Stimulated activated CD4-positive, alpha-beta T cell treated with anti-CD3 and anti-CD28 coated beads, Interleukin-12 subunit alpha, Interleukin-12 subunit beta, amount 100 ng/mL, for 48 hours (primary cell): ENCODE measurements at regions not wholly inside any gene's neighbourhood (a gene's known extent, or its start where the extent isn't known, plus 50 kb on each side); places are given as distances from the start of the nearest gene placed in this dataset.
"Not testable (repeated sequence)": the region's sequence is repeated elsewhere in the genome, so short reads cannot be mapped to it uniquely, and the experiment has no call there.

Experiments
- DNase-seq, 3 donors: peaks; one replicate each; pipeline ENCODE4 v3.0.0-alpha.2; 2020; ENCODE audit warnings: low read depth in 2 of 3, low spot score in 1 of 3

GRCh38 chr11:96778272-96778671 lies 388.5 kb downstream of the JRKL start:
- no peak for DNase-seq

GRCh38 chr11:96779030-96779429 lies 389.2 kb downstream of the JRKL start:
- no peak for DNase-seq

- DNase-seq, result no peak
Observed at GRCh38 chr11:96781082-96781481, 391.3 kb downstream of the JRKL start.

- DNase-seq, result no peak
Observed at GRCh38 chr11:96782632-96783031, 392.8 kb downstream of the JRKL start.

- no peak for DNase-seq
Observed at GRCh38 chr11:96783311-96783710, 393.5 kb downstream of the JRKL start.

- no peak for DNase-seq
Observed at GRCh38 chr11:96785073-96785472, 395.3 kb downstream of the JRKL start.

- no peak for DNase-seq
Observed at GRCh38 chr11:96794152-96794551, 404.3 kb downstream of the JRKL start.

GRCh38 chr11:96798445-96798844 lies 408.6 kb downstream of the JRKL start:
- DNase-seq, result no peak

GRCh38 chr11:96815236-96815635 lies 425.4 kb downstream of the JRKL start:
- no peak for DNase-seq

GRCh38 chr11:96817482-96818399 lies 427.9 kb downstream of the JRKL start:
- DNase-seq, result no peak

GRCh38 chr11:96827164-96827563 lies 437.4 kb downstream of the JRKL start:
- DNase-seq, result no peak

GRCh38 chr11:96841792-96842191 lies 452.0 kb downstream of the JRKL start:
- no peak for DNase-seq

- DNase-seq, result no peak
Observed at GRCh38 chr11:96842731-96843130, 452.9 kb downstream of the JRKL start.

- no peak for DNase-seq
Observed at GRCh38 chr11:96854425-96854824, 464.6 kb downstream of the JRKL start.

GRCh38 chr11:96861722-96862121 lies 471.9 kb downstream of the JRKL start:
- not testable (repeated sequence) for DNase-seq

- no peak for DNase-seq
Observed at GRCh38 chr11:96863520-96863919, 473.7 kb downstream of the JRKL start.

GRCh38 chr11:96865020-96865419 lies 475.2 kb downstream of the JRKL start:
- DNase-seq, result no peak

GRCh38 chr11:96869207-96869606 lies 479.4 kb downstream of the JRKL start:
- DNase-seq, result no peak

- DNase-seq, result no peak
Observed at GRCh38 chr11:96875712-96876111, 485.9 kb downstream of the JRKL start.

GRCh38 chr11:96878299-96879051 lies 488.7 kb downstream of the JRKL start:
- no peak for DNase-seq

GRCh38 chr11:96882622-96883021 lies 492.8 kb downstream of the JRKL start:
- DNase-seq, result not testable (repeated sequence)

- DNase-seq, result no peak
Observed at GRCh38 chr11:96885405-96885804, 495.6 kb downstream of the JRKL start.
